ENCODE measurements at regions not wholly inside any gene's neighbourhood (a gene's known extent, or its start where the extent isn't known, plus 50 kb on each side); places are given as distances from the start of the nearest gene placed in this dataset.

DNA sequence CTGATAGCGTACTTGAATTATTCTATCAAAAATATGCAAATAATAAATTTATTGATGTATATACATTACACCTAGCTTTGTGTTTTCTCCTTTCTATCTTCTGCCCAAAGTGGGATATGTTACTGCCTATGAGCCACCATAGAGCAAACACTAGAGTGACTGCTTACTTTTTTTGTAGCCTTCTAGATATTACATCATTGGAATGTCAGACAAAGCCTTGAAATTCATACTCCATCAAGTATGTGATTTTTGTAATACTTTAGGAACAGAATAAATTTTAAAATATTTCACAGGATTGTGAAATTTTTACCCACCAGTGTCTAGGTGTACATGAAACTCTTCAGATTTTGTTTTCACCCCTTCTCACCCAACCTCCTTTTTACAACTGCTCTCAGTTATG, 787.6 kb downstream of the USP25 start:
- DNase-seq = no peak

DNA sequence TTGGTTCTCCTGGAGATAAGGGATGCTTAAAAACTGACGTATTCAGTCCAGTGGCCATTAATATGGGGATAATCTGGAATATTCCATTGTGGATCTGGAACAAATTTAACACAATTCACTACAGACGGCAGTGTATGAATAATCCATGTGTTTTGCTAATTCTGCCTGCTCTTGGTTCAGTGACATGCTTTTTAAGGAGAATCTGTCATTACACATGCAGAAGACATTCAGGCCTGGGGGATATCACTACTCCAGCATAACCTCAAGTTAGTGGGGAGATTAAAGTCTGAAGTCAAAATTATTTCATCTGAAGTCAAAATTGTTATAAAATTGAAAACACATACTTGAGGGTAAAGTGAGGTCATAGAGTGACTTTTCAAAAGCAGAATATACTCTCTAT, 789.3 kb downstream of the USP25 start:
- no peak for DNase-seq

DNA sequence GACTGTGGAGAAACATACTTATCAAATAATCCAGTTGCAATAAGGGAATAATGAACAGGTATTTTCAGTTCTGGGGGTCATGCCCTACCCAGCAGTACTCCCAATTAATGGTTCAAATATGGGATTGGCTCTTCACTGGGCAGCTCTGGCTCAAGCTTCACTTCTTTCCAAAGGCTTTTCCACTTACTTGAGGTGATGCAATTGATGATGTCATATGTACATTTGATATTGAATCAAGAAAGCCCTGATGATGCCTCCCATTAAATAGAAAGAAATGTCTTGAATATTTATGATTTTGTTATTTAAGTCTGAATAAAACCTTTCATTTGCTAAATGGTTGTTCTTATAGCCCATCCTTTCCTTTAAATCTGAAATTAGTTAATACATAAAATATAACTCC, 789.9 kb downstream of the USP25 start:
- no peak for DNase-seq

DNA sequence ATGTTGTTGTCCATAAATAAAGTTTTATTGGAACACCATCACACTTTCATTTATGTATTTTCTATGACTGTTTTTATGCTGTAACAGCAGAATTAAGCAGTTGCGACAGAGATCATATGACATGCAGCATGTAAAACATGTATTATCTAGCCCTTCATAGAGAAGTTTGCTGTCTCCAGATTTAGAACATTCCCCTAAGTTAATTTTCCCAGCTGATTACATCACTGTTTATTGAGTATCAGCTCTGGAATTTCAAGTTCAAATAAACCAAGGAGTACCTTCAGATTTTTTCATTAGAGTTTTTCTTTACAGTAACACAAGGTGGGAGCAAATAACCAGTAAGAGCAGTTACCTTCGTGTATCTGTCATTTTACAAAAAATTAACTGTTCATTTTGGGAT, 792.8 kb downstream of the USP25 start:
- DNase-seq = no peak

DNA sequence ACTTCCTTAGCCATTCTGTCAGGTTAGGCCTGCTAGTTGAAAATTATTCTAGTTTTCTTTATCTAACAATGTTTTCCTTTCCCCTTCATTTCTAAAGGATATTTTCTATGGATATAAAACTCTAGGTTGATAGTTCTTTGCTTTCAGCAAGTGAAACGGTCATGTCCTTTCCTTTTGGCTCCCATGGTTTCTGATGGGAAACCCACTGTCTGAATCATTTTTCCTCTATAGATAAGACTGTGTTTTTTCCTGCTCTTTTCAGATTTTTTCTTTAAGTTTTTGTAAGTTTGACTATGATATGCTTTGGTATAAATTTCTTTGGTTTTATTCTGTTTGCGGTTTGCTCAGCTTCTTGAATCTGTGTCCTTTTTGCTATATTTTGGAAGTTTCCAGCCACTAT, 800.9 kb downstream of the USP25 start:
- no peak for DNase-seq

DNA sequence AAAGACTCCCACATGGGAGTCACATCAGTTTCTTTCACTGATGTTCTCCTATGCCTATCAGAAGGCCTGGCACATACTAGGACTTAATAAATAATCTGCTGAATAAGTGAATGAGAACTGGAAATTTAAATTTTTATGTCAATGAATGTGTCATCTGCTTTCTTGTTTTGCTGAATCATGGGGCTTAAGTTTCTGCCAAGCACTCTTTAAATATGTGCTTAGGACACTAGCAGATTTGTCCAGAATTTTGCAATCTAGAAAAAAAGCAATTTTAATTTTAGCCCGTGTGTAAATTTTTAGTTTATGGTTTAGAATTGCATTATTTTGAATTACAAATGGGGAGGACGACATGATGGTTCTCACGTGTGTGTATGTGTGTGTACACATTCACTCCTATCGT, 803.1 kb downstream of the USP25 start:
- no peak for DNase-seq

DNA sequence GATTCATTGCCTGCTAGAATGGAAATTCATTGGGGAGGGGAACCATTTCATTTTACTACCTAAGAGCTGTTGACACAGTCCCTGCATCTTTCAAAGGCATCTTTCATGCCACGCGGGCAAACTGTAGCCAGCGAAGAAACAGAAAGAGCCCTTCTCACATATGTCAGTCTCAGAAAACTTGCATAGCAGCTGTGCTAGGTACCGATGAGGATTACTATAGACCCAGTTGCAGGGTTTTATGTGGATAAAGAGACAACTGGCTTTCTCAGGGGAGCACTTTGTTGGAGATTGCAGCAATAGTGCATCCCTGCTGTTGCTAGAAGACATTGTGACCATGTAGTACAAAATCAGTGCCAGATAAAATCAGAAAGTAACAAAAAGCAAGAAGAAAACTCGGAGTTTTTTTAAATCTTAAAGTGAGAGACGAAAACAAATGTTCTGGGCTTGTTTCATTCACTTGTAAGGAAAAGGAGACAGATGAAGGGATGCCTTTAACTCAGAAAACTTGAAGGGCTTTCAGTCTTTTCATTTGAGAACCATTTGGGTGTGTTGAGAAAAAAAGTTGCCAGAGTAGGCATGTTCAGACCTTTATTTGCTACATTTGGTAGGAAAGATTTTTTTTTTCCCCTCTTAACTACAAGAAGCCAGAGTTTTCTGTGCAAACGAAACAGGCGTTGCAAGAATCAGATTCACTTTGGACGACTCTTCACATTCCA, 804.1 kb downstream of the USP25 start:
- no peak for DNase-seq

DNA sequence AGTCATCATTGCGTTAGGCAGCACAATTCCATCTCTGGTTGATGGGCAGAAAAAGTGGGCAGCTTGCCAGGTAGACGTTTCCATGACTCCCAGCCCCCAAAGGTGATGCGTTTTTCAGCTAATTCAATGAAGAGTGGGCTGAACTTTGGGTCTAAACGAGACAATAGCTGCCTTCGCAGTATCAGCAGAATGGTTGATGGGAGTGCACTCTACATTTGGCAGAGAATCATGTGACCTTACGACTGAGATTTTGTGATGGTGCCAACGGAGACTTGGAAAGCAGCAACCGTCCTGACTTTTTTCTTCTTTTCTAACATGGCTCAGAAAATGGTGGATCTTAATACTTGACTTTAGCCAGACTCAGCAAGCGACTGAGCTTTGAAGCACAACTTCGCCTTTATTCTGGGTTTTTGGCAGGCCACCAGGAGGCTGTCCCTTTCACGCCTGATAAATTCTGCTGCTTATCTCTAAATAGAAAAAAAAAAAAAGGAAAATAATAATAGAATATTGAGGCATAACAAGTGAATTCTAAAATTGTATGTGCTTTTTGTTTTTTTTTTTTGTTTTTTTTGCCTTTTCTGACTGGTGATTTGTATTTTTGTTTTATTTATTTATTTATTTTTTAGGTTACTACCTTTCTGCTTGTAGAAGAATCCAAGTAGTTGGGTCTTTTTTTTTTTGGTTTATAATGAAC, 804.8 kb downstream of the USP25 start:
- DNase-seq = peak; percentile 59

DNA sequence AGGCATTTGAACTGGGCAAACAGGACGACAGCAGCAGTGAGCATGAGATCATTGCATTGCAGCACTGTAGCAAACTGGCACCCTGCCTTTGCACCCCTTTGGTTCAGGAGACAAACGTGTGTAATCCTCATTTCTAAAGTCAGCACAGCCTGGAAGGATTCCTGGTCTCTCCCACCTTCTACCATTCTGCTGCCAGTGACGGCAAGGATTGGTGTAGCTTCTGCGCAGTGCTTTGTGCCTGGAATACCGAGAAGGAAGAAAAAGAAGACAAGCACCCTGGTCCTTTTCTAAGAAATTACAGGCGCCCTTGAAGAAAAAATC, 805.3 kb downstream of the USP25 start:
- DNase-seq = peak; percentile 70

DNA sequence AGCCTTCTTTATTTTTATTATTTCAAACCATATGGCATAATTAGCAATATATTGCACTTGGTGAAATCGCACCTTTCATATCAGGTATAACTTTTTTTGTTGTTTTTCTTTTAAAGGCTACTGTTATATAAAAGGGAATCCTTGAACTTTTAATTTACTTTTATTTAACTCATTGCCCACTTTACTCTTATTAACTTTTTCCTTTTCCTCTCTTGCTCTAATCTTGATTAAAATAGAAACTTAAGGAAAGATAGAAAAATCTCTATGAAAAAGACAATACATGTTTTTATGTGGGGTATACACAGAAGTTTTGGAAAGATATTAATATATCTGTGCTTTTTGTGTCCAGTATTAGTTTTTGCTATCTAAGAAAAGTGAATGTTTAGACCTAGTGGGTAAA, 805.8 kb downstream of the USP25 start:
- DNase-seq = no peak

DNA sequence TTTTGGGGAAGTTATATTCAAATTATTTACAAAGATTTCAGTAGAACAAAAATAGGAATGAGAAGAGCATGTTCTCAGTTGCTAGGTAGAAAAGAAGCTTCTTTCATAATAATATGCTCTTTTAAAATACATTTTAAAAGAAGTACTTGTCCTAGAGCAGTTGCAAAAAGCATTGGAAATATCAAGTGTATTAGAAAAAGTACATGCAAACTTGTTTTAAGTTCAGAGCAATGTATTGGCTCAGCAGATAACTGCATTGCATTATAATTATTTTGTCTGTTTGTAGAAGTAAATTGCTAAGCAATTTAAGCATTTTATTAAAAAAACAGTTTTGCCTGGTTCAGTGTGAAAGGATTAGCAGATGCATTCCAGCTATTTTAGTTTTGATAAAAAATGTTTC, 806.4 kb downstream of the USP25 start:
- DNase-seq = no peak

DNA sequence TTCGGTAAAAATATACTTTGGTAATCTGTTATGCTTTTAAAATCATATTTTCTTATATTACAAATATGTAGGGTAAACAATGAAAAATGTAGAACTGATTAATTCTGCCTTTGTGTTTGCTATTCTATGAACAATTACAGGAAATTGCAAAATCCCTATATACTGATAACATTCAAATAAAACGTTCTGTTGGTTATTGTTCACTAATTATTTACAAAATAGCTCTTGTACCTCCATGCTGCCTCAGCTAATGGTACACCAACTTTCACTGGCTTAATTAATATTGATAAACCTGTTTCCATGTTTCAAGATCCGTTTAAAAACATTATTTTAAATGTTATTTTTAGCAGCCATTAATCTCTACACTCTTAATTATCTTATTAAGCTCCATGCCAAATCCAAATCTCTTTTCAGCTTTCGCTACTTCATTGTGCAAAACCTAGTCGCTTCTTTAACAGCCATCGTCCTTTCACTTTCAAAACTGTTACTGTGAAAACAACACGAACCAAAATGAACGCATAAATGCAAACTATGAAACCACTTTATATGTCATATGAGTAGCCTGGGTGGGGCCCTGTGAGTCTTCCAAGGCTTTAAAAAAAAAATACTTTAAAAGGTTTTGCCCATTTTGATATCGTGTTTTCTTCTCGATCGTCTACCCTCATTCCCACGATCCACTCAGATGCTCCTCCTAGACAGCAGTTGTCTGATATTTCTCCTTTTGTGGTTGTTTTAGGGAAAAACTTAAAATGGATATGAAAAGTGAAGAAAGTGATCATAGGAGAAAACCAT, 807.1 kb downstream of the USP25 start:
- peak; percentile 86 for DNase-seq

DNA sequence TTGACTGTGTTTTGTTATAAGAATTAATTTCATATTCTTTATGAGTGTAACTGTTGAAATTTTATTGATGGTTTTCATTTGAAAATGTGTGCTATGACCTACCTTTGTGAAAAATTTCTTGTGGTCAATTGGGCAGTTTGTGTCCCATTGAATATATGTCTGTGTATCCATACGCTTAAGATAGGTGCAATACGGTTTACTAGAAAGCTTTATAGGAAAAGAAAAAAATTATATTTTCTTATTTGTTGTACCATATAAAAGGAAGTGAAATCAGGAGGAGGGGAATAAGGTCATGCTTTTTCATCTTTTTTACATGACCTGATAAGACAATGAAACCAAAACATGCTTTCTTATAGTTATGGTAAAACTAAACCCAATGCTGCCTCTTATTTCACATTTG, 807.7 kb downstream of the USP25 start:
- DNase-seq = no peak

DNA sequence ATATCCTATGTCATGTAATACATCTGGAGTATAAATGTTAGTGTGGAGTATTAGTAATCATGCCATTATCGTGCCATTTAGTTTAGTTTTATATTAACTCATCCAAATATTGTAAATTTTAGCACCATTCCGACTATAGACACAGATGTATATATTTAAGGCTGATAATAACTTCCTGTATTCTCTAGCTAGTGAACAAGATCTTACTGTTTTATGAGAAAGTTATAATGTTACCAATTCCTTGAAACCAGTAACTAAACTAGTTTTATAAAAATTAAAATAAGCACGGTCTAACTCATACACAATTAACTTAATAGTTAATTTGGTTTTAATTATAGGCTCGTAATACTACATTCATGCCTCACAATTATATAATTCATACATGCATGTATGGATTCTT, 808.6 kb downstream of the USP25 start:
- no peak for DNase-seq

DNA sequence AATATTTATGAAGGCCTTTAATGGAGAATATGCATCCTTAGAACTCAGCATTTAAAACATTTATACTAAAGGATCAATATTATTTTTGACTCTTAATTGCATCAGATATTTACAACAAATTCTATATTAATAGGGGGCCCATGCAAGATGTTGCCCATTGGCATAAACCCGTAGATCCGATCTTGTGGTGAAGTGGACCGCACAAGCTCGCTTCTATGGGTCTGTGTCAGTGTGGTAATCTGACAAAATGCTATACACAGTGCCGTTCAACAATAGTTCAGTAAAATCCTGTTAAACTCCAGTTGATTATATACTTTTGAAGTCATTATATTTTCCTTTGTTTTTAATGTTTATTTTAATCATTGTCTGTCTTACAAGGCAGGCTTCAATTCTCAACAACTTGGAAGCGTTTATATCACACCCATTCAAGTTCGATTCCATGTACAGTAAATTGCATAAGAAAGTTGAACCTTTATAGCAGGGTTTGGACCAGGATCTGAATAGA, 809.2 kb downstream of the USP25 start:
- DNase-seq = no peak

DNA sequence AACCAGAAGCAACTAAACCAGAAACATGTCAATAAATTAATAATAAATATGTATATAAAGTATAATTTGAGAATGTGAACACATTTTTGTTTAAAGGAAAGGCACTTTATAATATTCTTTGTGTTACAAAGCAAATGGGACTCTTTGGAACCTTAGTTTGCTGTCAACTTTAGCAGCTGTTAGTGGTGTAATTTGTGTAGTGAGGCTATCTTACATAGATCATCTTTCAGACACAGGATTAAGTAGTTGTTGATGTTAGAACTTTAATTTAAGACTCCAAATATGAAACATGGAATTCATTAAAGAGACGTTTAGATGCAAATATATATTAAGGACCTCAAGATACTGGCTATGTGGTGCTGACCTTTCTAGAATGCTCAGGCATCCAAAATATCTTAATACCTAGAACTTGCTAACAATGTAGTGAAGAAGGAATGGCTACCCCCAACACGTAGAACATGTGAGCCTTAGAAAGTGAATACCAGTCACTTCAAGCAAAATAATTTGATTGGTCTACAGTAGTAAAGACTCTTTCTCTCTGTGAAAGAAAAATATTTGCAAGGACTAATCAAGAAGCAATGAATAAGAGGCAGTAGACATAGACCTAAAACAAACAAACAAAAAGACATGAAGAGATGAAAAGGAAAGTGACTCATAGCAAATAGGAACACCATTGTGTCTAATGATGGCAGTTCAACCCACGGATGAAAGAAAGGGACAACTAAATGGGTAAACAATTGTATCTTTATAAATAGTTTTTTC, 811.4 kb downstream of the USP25 start:
- DNase-seq = no peak

DNA sequence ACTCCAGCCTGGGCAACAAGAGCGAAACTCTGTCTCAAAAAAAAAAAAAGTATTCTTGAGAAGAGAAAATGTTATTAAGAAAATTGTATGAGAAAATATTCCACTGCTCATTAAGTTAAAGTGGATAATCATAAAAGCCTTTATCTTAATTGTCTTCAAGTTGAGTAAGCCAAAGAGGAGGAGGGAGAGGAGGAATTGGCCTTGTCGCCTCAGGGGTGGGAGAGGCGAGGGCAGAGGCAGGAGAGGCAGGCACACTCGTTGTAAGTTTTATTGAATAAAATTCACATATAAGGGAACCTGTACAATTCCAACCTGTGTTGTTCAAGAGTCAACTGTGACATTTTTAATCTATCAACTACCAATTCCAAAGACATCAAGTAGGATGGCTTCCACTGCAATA, 820.3 kb downstream of the USP25 start:
- DNase-seq = no peak

DNA sequence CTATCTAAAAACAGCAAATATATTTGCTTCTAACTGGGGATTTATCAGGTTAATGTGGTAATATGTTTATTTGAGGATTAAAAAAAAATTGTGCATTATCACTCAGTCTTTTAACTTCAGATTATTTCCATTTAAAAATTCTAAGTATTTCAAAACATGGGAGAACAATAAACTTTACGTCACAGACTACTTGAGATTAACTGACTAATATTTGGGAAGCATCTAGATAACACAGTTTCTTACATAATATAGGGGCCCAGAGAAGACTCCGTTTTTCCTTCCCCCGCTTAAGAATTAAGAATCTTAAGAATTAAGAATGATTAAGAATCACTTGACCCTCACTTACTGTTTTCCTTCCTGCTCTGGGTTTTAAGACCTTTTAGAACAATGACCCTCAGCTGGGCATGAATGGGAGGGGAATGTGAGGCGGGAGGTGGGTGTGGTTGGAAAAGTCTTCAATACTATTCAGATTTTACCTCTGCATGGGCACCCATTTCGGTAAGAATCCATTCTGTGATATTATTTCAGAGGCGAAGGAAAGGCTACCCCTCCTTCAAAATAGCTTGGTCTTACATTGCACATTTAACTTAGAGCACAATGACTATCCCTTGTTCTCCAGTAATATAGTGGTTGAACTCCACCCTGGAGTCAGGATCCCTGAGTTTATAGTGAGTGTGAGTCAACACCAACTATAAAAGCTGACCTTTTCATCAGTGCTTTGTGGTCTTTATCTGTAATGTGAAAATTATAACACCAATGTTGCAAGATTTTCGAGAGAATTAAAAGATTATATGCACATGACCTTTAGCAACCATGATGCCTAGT, 821.3 kb downstream of the USP25 start:
- DNase-seq = no peak

DNA sequence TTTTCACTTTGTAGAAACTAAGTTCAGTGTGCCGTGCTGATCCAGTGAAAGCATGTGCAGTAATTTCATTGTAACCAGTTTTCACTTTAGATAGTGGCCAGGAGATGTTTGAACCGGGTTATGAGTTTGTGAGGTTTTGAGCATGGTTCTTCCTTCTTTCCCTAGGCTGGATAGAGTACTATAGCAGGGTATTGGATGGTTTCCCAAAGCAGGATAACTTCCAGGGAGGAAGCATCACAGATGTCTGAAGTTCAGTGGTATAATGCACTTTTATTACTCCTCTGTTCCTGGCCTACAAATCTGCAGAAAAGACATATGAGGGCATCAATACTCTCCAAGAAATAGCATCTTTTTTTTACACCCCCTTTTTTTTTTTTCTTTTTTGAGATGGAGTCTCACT, 823.1 kb downstream of the USP25 start:
- DNase-seq = no peak

DNA sequence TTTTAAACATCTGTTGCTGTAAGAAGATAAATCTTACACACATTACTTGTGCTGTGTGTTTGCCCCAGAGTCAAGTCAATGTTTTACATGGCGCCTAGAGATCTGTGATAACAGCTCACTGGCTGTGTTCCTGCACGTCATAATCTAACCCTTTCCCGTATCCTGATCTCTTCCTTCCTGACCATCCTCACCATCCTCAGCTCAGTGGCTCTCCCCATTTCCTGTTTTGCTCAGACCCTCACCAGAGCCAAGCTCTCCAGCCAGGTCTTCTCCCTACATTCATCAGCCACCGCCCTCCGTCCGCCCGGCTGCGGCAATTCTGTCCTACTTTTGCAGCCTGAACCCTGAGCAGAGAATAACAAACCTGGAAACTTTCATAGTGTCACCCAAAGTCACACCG, 824.7 kb downstream of the USP25 start:
- DNase-seq = no peak

DNA sequence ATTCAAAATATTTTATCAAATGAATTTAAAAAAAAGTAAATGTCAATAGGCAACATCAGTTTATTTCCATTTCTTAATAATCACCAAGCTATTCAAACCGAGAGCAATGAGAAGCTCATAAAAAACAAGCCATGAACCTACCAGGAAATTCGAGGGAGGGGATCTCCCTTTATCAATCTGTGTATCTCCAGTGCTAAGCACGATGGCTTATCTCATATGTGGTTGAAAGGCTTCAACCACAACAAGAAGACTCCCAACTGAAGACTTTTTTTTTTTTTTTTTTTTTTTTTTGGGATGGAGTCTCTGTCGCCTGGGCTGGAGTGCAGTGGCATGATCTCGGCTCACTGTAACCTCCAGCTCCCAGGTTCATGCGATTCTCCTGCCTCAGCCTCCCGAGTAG, 833.3 kb downstream of the USP25 start:
- DNase-seq = no peak

DNA sequence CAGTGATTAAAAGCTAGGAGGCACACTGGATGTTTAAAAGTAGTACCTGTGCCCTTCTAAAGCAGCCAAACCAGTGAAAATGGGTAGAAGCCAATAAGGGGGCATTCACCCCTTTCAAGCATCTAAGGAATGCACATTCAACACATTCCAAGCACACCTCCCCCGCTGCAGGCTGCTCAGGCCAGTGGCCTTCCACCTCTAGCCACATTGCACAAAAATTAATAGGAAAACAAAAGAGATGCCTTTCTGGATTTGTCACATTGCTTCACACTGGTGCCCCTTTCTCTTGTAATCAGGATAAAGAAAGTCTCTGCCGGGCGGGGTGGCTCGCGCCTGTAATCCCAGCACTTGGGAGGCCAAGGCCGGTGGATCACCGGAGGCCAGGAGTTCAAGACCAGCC, 834.0 kb downstream of the USP25 start:
- DNase-seq = no peak
